ENCODE measurements at regions not wholly inside any gene's neighbourhood (a gene's known extent, or its start where the extent isn't known, plus 50 kb on each side); places are given as distances from the start of the nearest gene placed in this dataset.

GRCh38 chr20:22825546-22825945 lies 209.6 kb upstream of the SSTR4 start:
- Histone ChIP-seq H3K9ac (ENCODE audit: insufficient read depth, low read depth, low read length) (no peak overlapping the region), H3K4me2 (ENCODE audit: low read depth, low read length) (no peak overlapping the region), H3K79me2 (ENCODE audit: insufficient read depth, low read length) (no peaks in the 10 kb centered on the region), H3K4me3 (replicated peaks in 1 of 3; ENCODE audit: insufficient read depth in 1 of 3, low read depth in 2 of 3, low read length in 3 of 3) (no peak overlapping the region), H2AFZ (ENCODE audit: low read length) (no peak overlapping the region), H3K27me3 (ENCODE audit: control insufficient read depth in 1 of 2, insufficient read depth in 2 of 2, low read length in 2 of 2) (peaks cover 0 to 4% of the 10 kb centered on the region in 2 experiments; a peak in 2 of 5 replicates), H4K20me1 (ENCODE audit: insufficient read depth, low read length) (no peaks in the 10 kb centered on the region), H3K36me3 (replicated peaks in 1 of 2; ENCODE audit: control insufficient read depth in 1 of 2, insufficient read depth in 2 of 2, low read length in 2 of 2) (no peaks in the 10 kb centered on the region), H3K4me1 (ENCODE audit: insufficient read depth, low read length) (no peaks in the 10 kb centered on the region), H3K9me3 (ENCODE audit: low read length) (no peaks in the 10 kb centered on the region), H3K27ac (ENCODE audit: extremely low read length, insufficient read depth, low read length) (no peak overlapping the region)
- WGBS (ENCODE audit: low lambda C conversion rate) = 42% methylated on average over 4 of the region's 4 CpGs
- no peak for DNase-seq (ENCODE audit: low spot score)
- ChIA-PET POLR2A (no interaction called here), CTCF (ENCODE audit: low intra/inter-chr PET ratio, low total read pairs) (no interaction called here)
- in situ Hi-C loops (cut with HindIII; ENCODE audit: extremely low pct_ligation_motif_present, low pct_unique_long_range_greater_than_20kb) = no loop called here
- BruUV-seq (replicated peaks) = no TSS peak
- intact Hi-C loops (cut with micrococcal nuclease; ENCODE audit: unreplicated experiment) = no loop called here
- no peak for FAIRE-seq
- TF ChIP-seq PBX2 (CRISPR knock-in tag; IDR thresholded peaks at IDR 0.05) (no peak), SRSF1 (optimal IDR thresholded peaks at IDR 0.05; ENCODE audit: low read depth, low read length) (no peak), ZNF570 (CRISPR knock-in tag; IDR thresholded peaks at IDR 0.05; ENCODE audit: borderline replicate concordance) (no peak)
- ATAC-seq = no peak

DNA sequence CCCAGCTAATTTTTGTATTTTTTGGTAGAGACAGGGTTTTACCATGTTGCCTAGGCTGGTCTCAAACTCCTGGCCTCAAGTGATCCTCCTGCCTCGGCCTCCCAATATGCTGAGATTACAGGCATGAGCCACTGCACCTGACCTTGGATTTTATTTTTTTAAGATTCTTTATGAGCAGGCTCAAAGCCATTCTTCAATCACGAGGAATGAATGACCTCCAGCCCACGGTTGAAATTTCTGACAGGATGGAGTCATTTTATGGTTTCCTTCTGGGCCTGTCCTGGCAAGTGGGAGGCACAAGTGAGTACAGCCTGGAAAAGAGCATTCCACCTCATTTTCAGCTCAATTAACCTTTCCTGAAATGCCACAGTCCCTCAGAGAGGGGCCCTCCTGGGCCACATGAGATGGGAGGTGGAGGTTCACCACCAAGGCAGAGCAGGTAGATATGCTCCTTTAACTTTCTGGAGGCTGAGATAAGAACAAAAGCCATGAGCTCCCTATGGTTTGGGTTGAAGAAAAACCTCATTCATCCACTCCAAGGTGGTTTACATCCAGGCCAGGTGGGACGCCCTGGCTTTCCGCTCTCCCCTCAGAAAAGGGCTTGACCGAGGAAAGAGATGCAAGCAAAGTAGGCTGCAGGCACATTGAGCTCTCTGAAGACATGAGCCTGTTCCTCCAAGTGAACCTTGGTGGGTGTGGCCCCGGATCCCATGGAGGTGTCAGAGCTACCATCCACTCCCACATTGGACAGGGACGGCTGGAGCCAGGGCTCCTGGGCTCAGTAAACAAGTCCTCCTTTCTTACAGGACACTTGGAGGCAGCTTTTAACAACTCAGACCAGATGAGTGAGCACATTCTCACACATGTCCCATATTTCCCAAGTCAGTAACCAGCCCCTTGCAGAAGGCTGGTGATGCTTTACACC lies 208.5 kb upstream of the SSTR4 start:
- no TSS peak for BruUV-seq (replicated peaks)
- ATAC-seq (no peak), DNase-seq (ENCODE audit: low spot score) (no peak), FAIRE-seq (no peak)
- intact Hi-C loops (cut with micrococcal nuclease; ENCODE audit: unreplicated experiment) = no loop called here
- CTCF ChIA-PET (ENCODE audit: low intra/inter-chr PET ratio, low total read pairs) = no interaction called here
- H2AFZ ChIP-seq (ENCODE audit: low read length) = no peak overlapping the region
- in situ Hi-C loops (cut with HindIII; ENCODE audit: extremely low pct_ligation_motif_present, low pct_unique_long_range_greater_than_20kb) = no loop called here
- no peak overlapping the region for H3K9ac ChIP-seq (ENCODE audit: insufficient read depth, low read depth, low read length)
- H3K4me3 ChIP-seq (replicated peaks in 1 of 3; ENCODE audit: insufficient read depth in 1 of 3, low read depth in 2 of 3, low read length in 3 of 3) = no peak overlapping the region
- 24% methylated on average over 6 of the region's 8 CpGs for WGBS (ENCODE audit: low lambda C conversion rate)
- no peaks in the 10 kb centered on the region for H3K36me3 ChIP-seq (replicated peaks in 1 of 2; ENCODE audit: control insufficient read depth in 1 of 2, insufficient read depth in 2 of 2, low read length in 2 of 2)
- H4K20me1 ChIP-seq (ENCODE audit: insufficient read depth, low read length) = no peaks in the 10 kb centered on the region
- H3K79me2 ChIP-seq (ENCODE audit: insufficient read depth, low read length) = no peaks in the 10 kb centered on the region
- H3K27me3 ChIP-seq (ENCODE audit: control insufficient read depth in 1 of 2, insufficient read depth in 2 of 2, low read length in 2 of 2) = peaks cover 0 to 4% of the 10 kb centered on the region in 2 experiments; a peak in 2 of 5 replicates
- no peak overlapping the region for H3K4me2 ChIP-seq (ENCODE audit: low read depth, low read length)
- no peak overlapping the region for H3K27ac ChIP-seq (ENCODE audit: extremely low read length, insufficient read depth, low read length)
- POLR2A ChIA-PET = no interaction called here
- H3K4me1 ChIP-seq (ENCODE audit: insufficient read depth, low read length) = no peaks in the 10 kb centered on the region
- no peaks in the 10 kb centered on the region for H3K9me3 ChIP-seq (ENCODE audit: low read length)
- TF ChIP-seq ARID2 (CRISPR knock-in tag; IDR thresholded peaks at IDR 0.05; ENCODE audit: borderline replicate concordance) (no peak), ZNF552 (CRISPR knock-in tag; IDR thresholded peaks at IDR 0.05; ENCODE audit: borderline replicate concordance) (no peak), ZNF580 (CRISPR knock-in tag; IDR thresholded peaks at IDR 0.05; ENCODE audit: borderline replicate concordance, low read depth) (no peak), ZNF619 (CRISPR knock-in tag; IDR thresholded peaks at IDR 0.05) (no peak), ZNF367 (CRISPR knock-in tag; IDR thresholded peaks at IDR 0.05; ENCODE audit: borderline replicate concordance) (no peak), NFE2L1 (CRISPR knock-in tag; IDR thresholded peaks at IDR 0.05; ENCODE audit: borderline replicate concordance) (no peak), ZNF850 (CRISPR knock-in tag; conservative IDR thresholded peaks at IDR 0.05) (no peak), KDM3A (CRISPR knock-in tag; IDR thresholded peaks at IDR 0.05; ENCODE audit: low read depth) (no peak), DR1 (CRISPR knock-in tag; IDR thresholded peaks at IDR 0.05) (no peak), TAF1 (CRISPR knock-in tag; IDR thresholded peaks at IDR 0.05) (no peak), ZNF432 (CRISPR knock-in tag; IDR thresholded peaks at IDR 0.05; ENCODE audit: borderline replicate concordance) (no peak), ZC3H13 (CRISPR knock-in tag; IDR thresholded peaks at IDR 0.05) (no peak)
- TF ChIP-seq, protein P1, sequence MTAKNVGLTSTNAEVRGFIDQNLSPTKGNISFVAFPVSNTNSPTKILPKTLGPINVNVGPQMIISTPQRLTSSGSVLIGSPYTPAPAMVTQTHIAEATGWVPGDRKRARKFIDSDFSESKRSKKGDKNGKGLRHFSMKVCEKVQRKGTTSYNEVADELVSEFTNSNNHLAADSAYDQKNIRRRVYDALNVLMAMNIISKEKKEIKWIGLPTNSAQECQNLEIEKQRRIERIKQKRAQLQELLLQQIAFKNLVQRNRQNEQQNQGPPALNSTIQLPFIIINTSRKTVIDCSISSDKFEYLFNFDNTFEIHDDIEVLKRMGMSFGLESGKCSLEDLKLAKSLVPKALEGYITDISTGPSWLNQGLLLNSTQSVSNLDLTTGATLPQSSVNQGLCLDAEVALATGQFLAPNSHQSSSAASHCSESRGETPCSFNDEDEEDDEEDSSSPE (CRISPR knock-in tag; IDR thresholded peaks at IDR 0.05) = no peak

Measured in HepG2 (cell line).